Ishikawa (cell line): ENCODE measurements at regions not wholly inside any gene's neighbourhood (a gene's known extent, or its start where the extent isn't known, plus 50 kb on each side); places are given as distances from the start of the nearest gene placed in this dataset.

Source experiments
- CEBPB ChIP-seq: IDR thresholded peaks from 2 replicates; pipeline ENCODE4 v1.6.1; 2012
- CREB1 ChIP-seq: IDR thresholded peaks from 2 replicates; pipeline ENCODE4 v1.6.1; 2012; ENCODE audit warnings: low read depth
- EGR1 ChIP-seq: IDR thresholded peaks from 2 replicates; pipeline ENCODE4 v1.6.1; 2012
- EP300 ChIP-seq: IDR thresholded peaks from 2 replicates; pipeline ENCODE4 v1.6.1; 2012; ENCODE audit warnings: borderline replicate concordance
- FOXM1 ChIP-seq: IDR thresholded peaks from 2 replicates; pipeline ENCODE4 v1.6.1; 2012; ENCODE audit warnings: low read depth, borderline replicate concordance
- MAX ChIP-seq: IDR thresholded peaks from 2 replicates; pipeline ENCODE4 v1.6.1; 2012
- NFIC ChIP-seq: IDR thresholded peaks from 2 replicates; pipeline ENCODE4 v1.6.1; 2012
- RAD21 ChIP-seq: IDR thresholded peaks from 2 replicates; pipeline ENCODE4 v1.6.1; 2012; ENCODE audit warnings: low read depth
- REST ChIP-seq: IDR thresholded peaks from 2 replicates; pipeline ENCODE4 v1.6.1; 2012; ENCODE audit warnings: low read depth, mild to moderate bottlenecking
- TAF1 ChIP-seq: IDR thresholded peaks from 2 replicates; pipeline ENCODE4 v1.6.1; 2012; ENCODE audit warnings: low read depth, mild to moderate bottlenecking
- TCF12 ChIP-seq: IDR thresholded peaks from 2 replicates; pipeline ENCODE4 v1.6.1; 2012; ENCODE audit warnings: low read depth
- TEAD4 ChIP-seq: IDR thresholded peaks from 2 replicates; pipeline ENCODE4 v1.6.1; 2012
- USF1 ChIP-seq: IDR thresholded peaks from 2 replicates; pipeline ENCODE4 v1.6.1; 2012
- YY1 ChIP-seq: IDR thresholded peaks from 2 replicates; pipeline ENCODE4 v1.6.1; 2012; ENCODE audit warnings: low read depth
- ZBTB7A ChIP-seq: IDR thresholded peaks from 2 replicates; pipeline ENCODE4 v1.6.1; 2012; ENCODE audit warnings: low read depth

GRCh38 chr18:27602092-27602491, 417.0 kb upstream of the CHST9 start:
- TF ChIP-seq CEBPB (peak; percentile 87), NFIC (no peak)

GRCh38 chr18:27600245-27600644, 415.1 kb upstream of the CHST9 start:
- TF ChIP-seq YY1 (no peak), MAX (no peak), TEAD4 (no peak), CREB1 (no peak), CEBPB (no peak), ZBTB7A (no peak), REST (no peak), NFIC (no peak), TCF12 (no peak), TAF1 (no peak), FOXM1 (no peak), USF1 (no peak), EGR1 (no peak)

- TF ChIP-seq ZBTB7A (no peak), RAD21 (peak; percentile 86)
Observed at GRCh38 chr18:27599202-27599829, 414.2 kb upstream of the CHST9 start.

GRCh38 chr18:27595113-27595838, 410.2 kb upstream of the CHST9 start:
- TF ChIP-seq TCF12, result no peak
- TF ChIP-seq REST, result no peak
- TF ChIP-seq EGR1, result no peak
- no peak for TF ChIP-seq ZBTB7A
- no peak for TF ChIP-seq USF1
- TF ChIP-seq NFIC, result no peak
- no peak for TF ChIP-seq FOXM1
- TF ChIP-seq TEAD4, result no peak
- no peak for TF ChIP-seq MAX

GRCh38 chr18:27585602-27586173, 400.6 kb upstream of the CHST9 start:
- TF ChIP-seq USF1 (no peak), CREB1 (no peak)

GRCh38 chr18:27583466-27583865, 398.4 kb upstream of the CHST9 start:
- TF ChIP-seq ZBTB7A, result no peak
- no peak for TF ChIP-seq TAF1
- TF ChIP-seq CEBPB, result no peak
- no peak for TF ChIP-seq EP300
- TF ChIP-seq NFIC, result no peak
- TF ChIP-seq MAX, result no peak
- TF ChIP-seq EGR1, result no peak
- TF ChIP-seq USF1, result no peak
- TF ChIP-seq CREB1, result no peak
- TF ChIP-seq YY1, result no peak
- TF ChIP-seq RAD21, result no peak
